Mesendoderm (in vitro differentiated cells): ENCODE measurements at regions not wholly inside any gene's neighbourhood (a gene's known extent, or its start where the extent isn't known, plus 50 kb on each side); places are given as distances from the start of the nearest gene placed in this dataset.
A peak's percentile ranks its signal among the peaks of the same experiment; 100 is the strongest.

Experiments
- DNase-seq: peaks from one replicate; pipeline ENCODE4 v3.0.0; 2013
- H2AK5ac ChIP-seq: 2 replicates; pipeline ENCODE4 v1.6.1; 2013; ENCODE audit warnings: low read length, inconsistent platforms
- H2BK120ac ChIP-seq: 2 replicates; pipeline ENCODE4 v1.6.1; 2013; ENCODE audit warnings: low read depth, mild to moderate bottlenecking, low read length, moderate library complexity, mixed read lengths
- H2BK15ac ChIP-seq: replicated peaks from 2 replicates; pipeline ENCODE4 v1.6.1; 2013; ENCODE audit warnings: low read depth, mild to moderate bottlenecking, moderate library complexity
- H2BK5ac ChIP-seq: 2 replicates; pipeline ENCODE4 v1.6.1; 2013; ENCODE audit warnings: low read length, inconsistent platforms
- H3K18ac ChIP-seq: 2 replicates; pipeline ENCODE4 v1.6.1; 2013; ENCODE audit warnings: mild to moderate bottlenecking, low read length, mixed read lengths
- H3K23ac ChIP-seq: one replicate; pipeline ENCODE4 v1.6.1; 2013; ENCODE audit warnings: low read length
- H3K27ac ChIP-seq: 2 replicates; pipeline ENCODE4 v1.5.1; 2013; ENCODE audit warnings: low read depth, mild to moderate bottlenecking, inconsistent platforms, low read length, moderate library complexity
- H3K27me3 ChIP-seq: 2 replicates; pipeline ENCODE4 v1.6.1; 2013; ENCODE audit warnings: low read length, control low read depth, mild to moderate bottlenecking, inconsistent platforms; ENCODE audit not compliant: insufficient read depth, poor library complexity
- H3K36me3 ChIP-seq: 2 replicates; pipeline ENCODE4 v1.6.1; 2013; ENCODE audit warnings: low read length, inconsistent platforms; ENCODE audit not compliant: control insufficient read depth, insufficient read depth
- H3K4ac ChIP-seq: one replicate; pipeline ENCODE4 v1.6.1; 2013; ENCODE audit warnings: low read depth, mild to moderate bottlenecking, low read length, moderate library complexity
- H3K4me1 ChIP-seq: 2 replicates; pipeline ENCODE4 v1.6.1; 2013; ENCODE audit warnings: low read depth, low read length, inconsistent platforms; ENCODE audit not compliant: control insufficient read depth
- H3K4me2 ChIP-seq: 2 replicates; pipeline ENCODE4 v1.6.1; 2013; ENCODE audit warnings: low read length
- H3K4me3 ChIP-seq: 2 replicates; pipeline ENCODE4 v1.5.1; 2013; ENCODE audit warnings: mild to moderate bottlenecking, low read length
- H3K56ac ChIP-seq: one replicate; pipeline ENCODE4 v1.6.1; 2013; ENCODE audit warnings: low read length
- H3K79me1 ChIP-seq: 2 replicates; pipeline ENCODE4 v1.6.1; 2013; ENCODE audit warnings: low read length, inconsistent platforms
- H3K79me2 ChIP-seq: 2 replicates; pipeline ENCODE4 v1.6.1; 2013; ENCODE audit warnings: mild to moderate bottlenecking, low read length; ENCODE audit not compliant: control insufficient read depth, insufficient read depth
- H3K9ac ChIP-seq: 2 replicates; pipeline ENCODE4 v1.6.1; 2013; ENCODE audit warnings: low read length, inconsistent platforms
- H4K5ac ChIP-seq: one replicate; pipeline ENCODE4 v1.6.1; 2013; ENCODE audit warnings: low read length
- H4K8ac ChIP-seq: one replicate; pipeline ENCODE4 v1.6.1; 2013; ENCODE audit warnings: low read depth, mild to moderate bottlenecking, control low read depth, low read length, moderate library complexity
- WGBS: extraction: QIAGEN DNeasy Blood & Tissue Kit; methylation state at CpG from one replicate; pipeline ENCODE4 v1.1.7; 2013; ENCODE audit warnings: low lambda C conversion rate, missing lambda C conversion rate; ENCODE audit not compliant: insufficient coverage; ENCODE audit errors: extremely low coverage; 5-methylcytosine and 5-hydroxymethylcytosine counted together

DNA sequence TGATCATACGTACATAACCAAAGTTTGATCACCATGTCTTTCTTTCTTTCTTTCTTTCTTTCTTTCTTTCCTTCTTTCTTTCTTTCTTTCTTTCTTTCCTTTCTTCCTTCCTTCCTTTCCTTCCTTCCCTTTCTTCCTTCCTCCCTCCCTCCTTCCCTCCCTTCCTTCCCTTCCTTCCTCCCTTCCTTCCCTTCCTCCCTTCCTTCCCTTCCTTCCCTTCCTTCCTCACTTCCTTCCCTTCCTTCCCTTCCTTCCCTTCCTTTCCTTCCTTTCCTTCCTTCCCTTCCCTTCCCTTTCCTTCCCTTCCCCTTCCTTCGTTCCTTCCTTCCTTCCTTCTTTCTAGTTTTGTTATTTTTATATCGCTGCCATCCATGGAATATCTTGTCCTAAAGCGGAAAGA is 406.7 kb upstream of the DDX18 start:
- H4K8ac ChIP-seq, result no peak overlapping the region
- H3K4me1 ChIP-seq, result no peaks in the 10 kb centered on the region
- no peak for DNase-seq
- no peaks in the 10 kb centered on the region for H3K27me3 ChIP-seq
- no peak overlapping the region for H2BK5ac ChIP-seq
- no peak overlapping the region for H3K23ac ChIP-seq
- no peak overlapping the region for H2BK120ac ChIP-seq
- H3K9ac ChIP-seq, result no peak overlapping the region
- no peak overlapping the region for H3K4me3 ChIP-seq
- H3K4ac ChIP-seq, result no peak overlapping the region
- H2AK5ac ChIP-seq, result no peak overlapping the region
- no CpG with 5 or more reads among the region's 4 CpGs for WGBS
- H3K56ac ChIP-seq, result no peak overlapping the region
- no peaks in the 10 kb centered on the region for H3K36me3 ChIP-seq
- no peak overlapping the region for H2BK15ac ChIP-seq
- no peak overlapping the region for H3K27ac ChIP-seq
- H4K5ac ChIP-seq, result no peak overlapping the region
- H3K79me1 ChIP-seq, result no peaks in the 10 kb centered on the region
- H3K4me2 ChIP-seq, result no peak overlapping the region
- no peaks in the 10 kb centered on the region for H3K79me2 ChIP-seq
- no peak overlapping the region for H3K18ac ChIP-seq

- no peak overlapping the region for H2BK120ac ChIP-seq
These were observed 405.0 kb upstream of the DDX18 start for GRCh38 chr2:117409443-117409842.

DNA sequence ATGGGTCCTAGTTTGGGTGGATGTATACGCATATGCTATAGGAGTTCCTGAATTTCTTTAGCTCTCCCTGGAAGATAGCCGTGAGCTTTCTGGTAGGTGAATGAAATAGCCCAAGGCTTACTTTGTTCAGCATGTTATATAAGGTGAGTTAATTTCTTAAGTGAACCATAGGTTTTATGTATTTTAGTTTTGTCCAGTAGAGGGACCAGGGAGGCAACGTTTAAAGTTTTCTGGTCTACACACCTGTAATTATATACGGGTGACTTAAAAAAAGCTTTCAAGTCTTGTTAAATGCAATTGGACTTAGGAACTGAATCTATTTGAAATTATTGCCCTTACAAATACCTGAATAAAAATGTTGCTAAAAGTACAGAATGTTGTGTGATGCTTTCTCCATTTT is 402.5 kb upstream of the DDX18 start:
- Histone ChIP-seq H3K4me2 (no peak overlapping the region), H3K36me3 (no peaks in the 10 kb centered on the region), H3K4me1 (no peaks in the 10 kb centered on the region), H2BK15ac (no peak overlapping the region), H3K27me3 (no peaks in the 10 kb centered on the region), H2BK120ac (no peak overlapping the region), H4K8ac (no peak overlapping the region), H3K4me3 (no peak overlapping the region), H3K56ac (no peak overlapping the region), H3K27ac (no peak overlapping the region), H3K79me2 (no peaks in the 10 kb centered on the region), H2AK5ac (no peak overlapping the region), H3K23ac (no peak overlapping the region), H2BK5ac (no peak overlapping the region), H3K4ac (no peak overlapping the region), H3K9ac (no peak overlapping the region), H3K18ac (no peak overlapping the region), H3K79me1 (no peaks in the 10 kb centered on the region), H4K5ac (no peak overlapping the region)
- WGBS, result no CpG with 5 or more reads among the region's 4 CpGs
- no peak for DNase-seq

More at GRCh38 chr2:117409443-117409842, 405.0 kb upstream of the DDX18 start:
- no peak overlapping the region for H3K4ac ChIP-seq
- no peaks in the 10 kb centered on the region for H3K79me1 ChIP-seq
- no peak overlapping the region for H2AK5ac ChIP-seq
- H3K18ac ChIP-seq, result no peak overlapping the region
- no peak overlapping the region for H2BK15ac ChIP-seq
- H3K79me2 ChIP-seq, result no peaks in the 10 kb centered on the region
- H3K23ac ChIP-seq, result no peak overlapping the region
- H3K4me3 ChIP-seq, result no peak overlapping the region
- no peaks in the 10 kb centered on the region for H3K27me3 ChIP-seq
- no peak overlapping the region for H2BK5ac ChIP-seq
- no peak overlapping the region for H3K9ac ChIP-seq
- no peaks in the 10 kb centered on the region for H3K4me1 ChIP-seq
- H3K56ac ChIP-seq, result no peak overlapping the region
- no peak overlapping the region for H3K27ac ChIP-seq
- no peak overlapping the region for H3K4me2 ChIP-seq
- H3K36me3 ChIP-seq, result no peaks in the 10 kb centered on the region
- no peak for DNase-seq
- no peak overlapping the region for H4K5ac ChIP-seq
- no CpG with 5 or more reads among the region's 4 CpGs for WGBS
- H4K8ac ChIP-seq, result no peak overlapping the region

DNA sequence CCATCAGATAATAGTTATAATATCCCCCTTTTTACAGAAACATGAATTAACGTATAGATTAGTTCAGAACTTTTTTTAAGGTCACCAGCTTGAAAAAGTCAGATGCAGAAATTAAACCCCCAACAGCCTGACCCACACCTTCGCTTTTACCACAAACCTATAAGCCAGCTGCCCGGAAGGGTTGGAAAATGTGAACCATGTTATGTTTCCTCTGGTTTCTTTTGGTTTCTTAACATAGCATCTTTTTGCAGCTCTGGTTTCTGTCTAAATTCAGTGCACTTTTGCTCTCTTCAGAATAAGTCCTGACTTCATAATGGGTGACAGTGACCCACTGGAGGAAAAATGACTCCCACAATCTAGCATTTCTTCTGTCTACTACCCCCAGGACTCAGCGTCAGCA is 381.7 kb upstream of the DDX18 start:
- Histone ChIP-seq H2BK5ac (no peak overlapping the region), H3K23ac (no peak overlapping the region), H3K4ac (no peak overlapping the region), H3K27me3 (no peaks in the 10 kb centered on the region), H3K9ac (no peak overlapping the region), H3K18ac (no peak overlapping the region), H3K4me2 (no peak overlapping the region), H3K36me3 (no peaks in the 10 kb centered on the region), H4K5ac (no peak overlapping the region), H3K79me1 (no peaks in the 10 kb centered on the region), H2AK5ac (no peak overlapping the region), H4K8ac (no peak overlapping the region), H3K4me1 (no peaks in the 10 kb centered on the region), H3K56ac (no peak overlapping the region), H2BK120ac (no peak overlapping the region), H3K4me3 (no peak overlapping the region), H2BK15ac (no peak overlapping the region), H3K79me2 (no peaks in the 10 kb centered on the region), H3K27ac (no peak overlapping the region)
- DNase-seq, result no peak
- WGBS, result no CpG with 5 or more reads among the region's 4 CpGs

- Histone ChIP-seq H2AK5ac (no peak overlapping the region), H3K23ac (no peak overlapping the region), H3K9ac (no peak overlapping the region), H3K79me2 (no peaks in the 10 kb centered on the region), H4K5ac (no peak overlapping the region), H3K27ac (no peak overlapping the region), H3K36me3 (no peaks in the 10 kb centered on the region), H3K4me3 (no peak overlapping the region), H3K56ac (no peak overlapping the region), H3K27me3 (no peaks in the 10 kb centered on the region), H3K4me2 (no peak overlapping the region), H2BK5ac (no peak overlapping the region), H3K4ac (no peak overlapping the region), H2BK15ac (no peak overlapping the region), H3K4me1 (no peaks in the 10 kb centered on the region), H3K79me1 (no peaks in the 10 kb centered on the region), H3K18ac (no peak overlapping the region), H4K8ac (no peak overlapping the region), H2BK120ac (no peak overlapping the region)
- WGBS, result no CpG with 5 or more reads among the region's 3 CpGs
- DNase-seq, result no peak
These were observed 377.8 kb upstream of the DDX18 start for GRCh38 chr2:117436697-117437096.

- Histone ChIP-seq H3K56ac (no peak overlapping the region), H4K8ac (no peak overlapping the region), H3K23ac (no peak overlapping the region), H3K79me1 (no peaks in the 10 kb centered on the region), H3K4ac (no peak overlapping the region), H2AK5ac (peak overlapping the region; percentile 8), H3K36me3 (no peaks in the 10 kb centered on the region), H3K4me2 (no peak overlapping the region), H3K18ac (no peak overlapping the region), H4K5ac (no peak overlapping the region), H3K4me3 (no peak overlapping the region), H3K4me1 (peaks cover 2% of the 10 kb centered on the region), H3K9ac (no peak overlapping the region), H2BK15ac (no peak overlapping the region), H3K79me2 (no peaks in the 10 kb centered on the region), H3K27me3 (no peaks in the 10 kb centered on the region), H2BK120ac (no peak overlapping the region), H2BK5ac (no peak overlapping the region), H3K27ac (no peak overlapping the region)
- no CpG with 5 or more reads among the region's 7 CpGs for WGBS
- peak; percentile 86 for DNase-seq
These were observed 344.0 kb upstream of the DDX18 start for GRCh38 chr2:117470311-117471095.
